Neural cell (in vitro differentiated cells): ENCODE measurements at regions not wholly inside any gene's neighbourhood (a gene's known extent, or its start where the extent isn't known, plus 50 kb on each side); places are given as distances from the start of the nearest gene placed in this dataset.

Experiments used
- H2AFZ ChIP-seq: fragments of 200-600, 300-800 bp; sonication (generic), shearing (Covaris generic); 2 replicates; pipeline ENCODE4 v1.6.0; 2014; ENCODE audit warnings: low read depth, mild to moderate bottlenecking, antibody characterized with exemption, low read length, moderate library complexity
- H3F3A ChIP-seq: fragments of 200-600 bp; shearing (Covaris generic); 2 replicates; pipeline ENCODE4 v1.6.1; 2016; ENCODE audit warnings: mild to moderate bottlenecking, moderate library complexity, mixed read lengths, antibody characterized with exemption, low read length; ENCODE audit not compliant: insufficient read depth, poor library complexity, severe bottlenecking
- H3K27ac ChIP-seq: fragments of 200-600, 300-800 bp; sonication (generic), shearing (Covaris generic); 2 replicates; pipeline ENCODE4 v1.5.1; 2014; ENCODE audit warnings: mild to moderate bottlenecking, low read length, moderate library complexity
- H3K27me3 ChIP-seq: fragments of 300-800, 200-600 bp; sonication (generic), shearing (Covaris generic); 2 replicates; pipeline ENCODE4 v1.6.0; 2014; ENCODE audit warnings: mild to moderate bottlenecking, low read depth, low read length, moderate library complexity; ENCODE audit not compliant: insufficient read depth
- H3K36me3 ChIP-seq: fragments of 300-800, 200-600 bp; sonication (generic), shearing (Covaris generic); 2 replicates; pipeline ENCODE4 v1.5.1; 2014; ENCODE audit warnings: mild to moderate bottlenecking, antibody characterized with exemption, low read length, moderate library complexity; ENCODE audit not compliant: insufficient read depth
- H3K4me2 ChIP-seq: fragments of 300-800, 200-600 bp; sonication (generic), shearing (Covaris generic); 2 replicates; pipeline ENCODE4 v1.6.0; 2014; ENCODE audit warnings: mild to moderate bottlenecking, low read length
- H3K4me3 ChIP-seq: fragments of 300-800, 200-600 bp; sonication (generic), shearing (Covaris generic); 2 replicates; pipeline ENCODE4 v1.5.1; 2014; ENCODE audit warnings: mild to moderate bottlenecking, low read length, moderate library complexity
- H3K79me2 ChIP-seq: fragments of 200-600 bp; shearing (Covaris generic); replicated peaks from 2 replicates; pipeline ENCODE4 v1.6.0; 2014; ENCODE audit warnings: mild to moderate bottlenecking, low read length, moderate library complexity; ENCODE audit not compliant: insufficient read depth
- H3K9ac ChIP-seq: fragments of 300-800, 200-600 bp; sonication (generic), shearing (Covaris generic); 2 replicates; pipeline ENCODE4 v1.6.1; 2016; ENCODE audit warnings: mild to moderate bottlenecking, low read length, mixed read lengths
- H3K9me2 ChIP-seq: fragments of 200-600 bp; shearing (Covaris generic); 2 replicates; pipeline ENCODE4 v1.6.1; 2016; ENCODE audit warnings: mild to moderate bottlenecking, low read length, mixed read lengths; ENCODE audit not compliant: insufficient read depth
- H3K9me3 ChIP-seq: fragments of 200-600, 300-800 bp; sonication (generic), shearing (Covaris generic); 2 replicates; pipeline ENCODE4 v1.6.1; 2016; ENCODE audit warnings: mild to moderate bottlenecking, mixed run types, low read length, moderate library complexity, mixed read lengths
- H4K20me1 ChIP-seq: fragments of 200-600 bp; shearing (Covaris generic); 2 replicates; pipeline ENCODE4 v1.6.1; 2016; ENCODE audit warnings: mild to moderate bottlenecking, mixed run types; ENCODE audit not compliant: insufficient read depth
- EP300 ChIP-seq: fragments of 450-650 bp; conservative IDR thresholded peaks from 2 replicates; pipeline ENCODE4 v1.6.1; 2014; ENCODE audit warnings: antibody characterized with exemption, mild to moderate bottlenecking, moderate library complexity; ENCODE audit not compliant: poor library complexity, severe bottlenecking
- EZH2 ChIP-seq: fragments of 200-600, 300-800 bp; shearing (Covaris generic), sonication (generic); IDR thresholded peaks from 2 replicates; pipeline ENCODE4 v1.6.1; 2014; ENCODE audit warnings: antibody characterized with exemption, low read length, borderline replicate concordance, mild to moderate bottlenecking; ENCODE audit not compliant: insufficient read depth, poor library complexity, severe bottlenecking
- MXI1 ChIP-seq: fragments of 450-650 bp; conservative IDR thresholded peaks from 2 replicates; pipeline ENCODE4 v1.6.1; 2014; ENCODE audit warnings: antibody characterized with exemption, mild to moderate bottlenecking; ENCODE audit not compliant: poor library complexity, severe bottlenecking
- POLR2AphosphoS5 ChIP-seq: IDR thresholded peaks from 2 replicates; pipeline ENCODE4 v1.6.1; 2012
- RAD21 ChIP-seq: fragments of 450-650 bp; conservative IDR thresholded peaks from 2 replicates; pipeline ENCODE4 v1.6.1; 2014; ENCODE audit warnings: antibody characterized with exemption, mild to moderate bottlenecking, moderate library complexity
- SMC3 ChIP-seq: fragments of 450-650 bp; conservative IDR thresholded peaks from 2 replicates; pipeline ENCODE4 v1.6.1; 2014; ENCODE audit warnings: antibody characterized with exemption, mild to moderate bottlenecking, moderate library complexity; ENCODE audit not compliant: poor library complexity
- TAF1 ChIP-seq: IDR thresholded peaks from 2 replicates; pipeline ENCODE4 v1.6.1; 2012; ENCODE audit warnings: low read depth
- TF ChIP-seq, protein P1 (sequence below): fragments of 450-650 bp; IDR thresholded peaks from 2 replicates; pipeline ENCODE4 v1.5.1; 2014; ENCODE audit warnings: antibody characterized with exemption, mild to moderate bottlenecking, moderate library complexity; ENCODE audit not compliant: poor library complexity, severe bottlenecking
- TF ChIP-seq, protein P2 (sequence below): IDR thresholded peaks from 2 replicates; pipeline ENCODE4 v1.6.1; 2012; ENCODE audit warnings: borderline replicate concordance

DNA sequence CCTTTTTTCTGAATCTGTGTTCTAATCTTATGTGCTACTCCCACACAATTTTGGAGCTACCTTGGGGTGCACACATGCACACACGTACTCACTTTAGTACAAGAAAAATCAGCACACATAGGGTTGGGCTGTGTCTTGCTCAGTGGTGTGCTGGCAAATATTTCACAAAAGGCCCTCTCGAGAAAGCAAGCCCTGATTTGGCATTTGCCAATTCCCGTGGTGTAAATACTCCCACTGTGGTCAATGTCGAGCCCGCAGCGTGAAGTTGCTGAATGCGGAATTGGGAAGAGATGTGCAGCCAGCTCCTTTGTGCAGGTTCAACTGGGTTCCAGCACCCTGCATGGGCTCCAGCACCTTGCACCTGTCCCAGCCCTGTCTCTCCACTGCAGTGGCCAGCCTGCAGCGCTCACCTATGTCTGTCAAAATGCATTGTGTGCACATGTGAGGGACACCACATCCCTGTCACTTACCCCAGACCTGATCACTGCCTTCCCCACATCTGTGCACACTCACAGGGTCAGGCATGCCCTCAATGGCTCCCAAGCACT is 78.4 kb upstream of the WNT4 start:
- no peaks in the 10 kb centered on the region for H4K20me1 ChIP-seq
- no peaks in the 10 kb centered on the region for H3K27me3 ChIP-seq
- H3K4me3 ChIP-seq: no peak overlapping the region
- no peak overlapping the region for H3K4me2 ChIP-seq
- no peak overlapping the region for H3K27ac ChIP-seq
- no peaks in the 10 kb centered on the region for H3F3A ChIP-seq
- no peaks in the 10 kb centered on the region for H3K9me3 ChIP-seq
- H3K9ac ChIP-seq: no peak overlapping the region
- no peaks in the 10 kb centered on the region for H3K79me2 ChIP-seq
- TF ChIP-seq RAD21 (no peak), EZH2 (no peak), POLR2AphosphoS5 (no peak), MXI1 (no peak), SMC3 (no peak)
- TF ChIP-seq, protein P1, sequence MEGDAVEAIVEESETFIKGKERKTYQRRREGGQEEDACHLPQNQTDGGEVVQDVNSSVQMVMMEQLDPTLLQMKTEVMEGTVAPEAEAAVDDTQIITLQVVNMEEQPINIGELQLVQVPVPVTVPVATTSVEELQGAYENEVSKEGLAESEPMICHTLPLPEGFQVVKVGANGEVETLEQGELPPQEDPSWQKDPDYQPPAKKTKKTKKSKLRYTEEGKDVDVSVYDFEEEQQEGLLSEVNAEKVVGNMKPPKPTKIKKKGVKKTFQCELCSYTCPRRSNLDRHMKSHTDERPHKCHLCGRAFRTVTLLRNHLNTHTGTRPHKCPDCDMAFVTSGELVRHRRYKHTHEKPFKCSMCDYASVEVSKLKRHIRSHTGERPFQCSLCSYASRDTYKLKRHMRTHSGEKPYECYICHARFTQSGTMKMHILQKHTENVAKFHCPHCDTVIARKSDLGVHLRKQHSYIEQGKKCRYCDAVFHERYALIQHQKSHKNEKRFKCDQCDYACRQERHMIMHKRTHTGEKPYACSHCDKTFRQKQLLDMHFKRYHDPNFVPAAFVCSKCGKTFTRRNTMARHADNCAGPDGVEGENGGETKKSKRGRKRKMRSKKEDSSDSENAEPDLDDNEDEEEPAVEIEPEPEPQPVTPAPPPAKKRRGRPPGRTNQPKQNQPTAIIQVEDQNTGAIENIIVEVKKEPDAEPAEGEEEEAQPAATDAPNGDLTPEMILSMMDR: no peak
- TF ChIP-seq, protein P2, sequence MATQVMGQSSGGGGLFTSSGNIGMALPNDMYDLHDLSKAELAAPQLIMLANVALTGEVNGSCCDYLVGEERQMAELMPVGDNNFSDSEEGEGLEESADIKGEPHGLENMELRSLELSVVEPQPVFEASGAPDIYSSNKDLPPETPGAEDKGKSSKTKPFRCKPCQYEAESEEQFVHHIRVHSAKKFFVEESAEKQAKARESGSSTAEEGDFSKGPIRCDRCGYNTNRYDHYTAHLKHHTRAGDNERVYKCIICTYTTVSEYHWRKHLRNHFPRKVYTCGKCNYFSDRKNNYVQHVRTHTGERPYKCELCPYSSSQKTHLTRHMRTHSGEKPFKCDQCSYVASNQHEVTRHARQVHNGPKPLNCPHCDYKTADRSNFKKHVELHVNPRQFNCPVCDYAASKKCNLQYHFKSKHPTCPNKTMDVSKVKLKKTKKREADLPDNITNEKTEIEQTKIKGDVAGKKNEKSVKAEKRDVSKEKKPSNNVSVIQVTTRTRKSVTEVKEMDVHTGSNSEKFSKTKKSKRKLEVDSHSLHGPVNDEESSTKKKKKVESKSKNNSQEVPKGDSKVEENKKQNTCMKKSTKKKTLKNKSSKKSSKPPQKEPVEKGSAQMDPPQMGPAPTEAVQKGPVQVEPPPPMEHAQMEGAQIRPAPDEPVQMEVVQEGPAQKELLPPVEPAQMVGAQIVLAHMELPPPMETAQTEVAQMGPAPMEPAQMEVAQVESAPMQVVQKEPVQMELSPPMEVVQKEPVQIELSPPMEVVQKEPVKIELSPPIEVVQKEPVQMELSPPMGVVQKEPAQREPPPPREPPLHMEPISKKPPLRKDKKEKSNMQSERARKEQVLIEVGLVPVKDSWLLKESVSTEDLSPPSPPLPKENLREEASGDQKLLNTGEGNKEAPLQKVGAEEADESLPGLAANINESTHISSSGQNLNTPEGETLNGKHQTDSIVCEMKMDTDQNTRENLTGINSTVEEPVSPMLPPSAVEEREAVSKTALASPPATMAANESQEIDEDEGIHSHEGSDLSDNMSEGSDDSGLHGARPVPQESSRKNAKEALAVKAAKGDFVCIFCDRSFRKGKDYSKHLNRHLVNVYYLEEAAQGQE: no peak
- H2AFZ ChIP-seq: no peak overlapping the region
- H3K9me2 ChIP-seq: no peaks in the 10 kb centered on the region
- no peaks in the 10 kb centered on the region for H3K36me3 ChIP-seq

DNA sequence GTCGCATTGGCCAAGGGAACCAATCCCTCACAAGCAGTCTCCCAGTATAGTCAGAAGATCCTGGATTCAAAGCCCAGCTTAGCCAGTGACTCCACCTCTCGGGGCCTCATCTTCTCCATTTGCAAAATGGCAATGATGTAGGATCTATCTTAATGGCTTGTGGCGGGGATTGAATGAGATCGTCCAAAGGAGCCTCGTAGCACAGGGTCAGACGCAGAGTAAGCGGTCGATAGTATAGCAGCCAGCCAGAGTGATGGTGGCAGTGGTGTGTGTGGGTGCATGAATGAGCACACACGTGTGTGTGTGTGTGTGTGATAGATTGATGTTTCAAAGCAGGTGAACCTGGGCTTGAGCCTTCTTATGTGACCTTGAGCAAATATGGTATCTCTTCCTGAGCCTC is 79.8 kb upstream of the WNT4 start:
- Histone ChIP-seq H3K4me3 (no peak overlapping the region), H3F3A (no peaks in the 10 kb centered on the region), H2AFZ (no peak overlapping the region), H3K9ac (no peak overlapping the region), H3K27ac (no peak overlapping the region), H3K36me3 (no peaks in the 10 kb centered on the region), H4K20me1 (no peaks in the 10 kb centered on the region), H3K4me2 (no peak overlapping the region), H3K79me2 (no peaks in the 10 kb centered on the region), H3K9me3 (no peaks in the 10 kb centered on the region), H3K9me2 (no peaks in the 10 kb centered on the region), H3K27me3 (no peaks in the 10 kb centered on the region)
- TF ChIP-seq EZH2: no peak
- TF ChIP-seq, protein P1: no peak
- no peak for TF ChIP-seq POLR2AphosphoS5
- no peak for TF ChIP-seq SMC3
- TF ChIP-seq, protein P2: no peak
- TF ChIP-seq MXI1: no peak
- TF ChIP-seq EP300: no peak
- TF ChIP-seq TAF1: no peak
- TF ChIP-seq RAD21: no peak
